SJSA1 (cell line): ENCODE measurements at regions not wholly inside any gene's neighbourhood (a gene's known extent, or its start where the extent isn't known, plus 50 kb on each side); places are given as distances from the start of the nearest gene placed in this dataset.

ENCODE experiments used
- DNase-seq, 2 experiments: peaks; one replicate each; pipeline ENCODE4 v3.0.0-alpha.2; 2015 to 2020; ENCODE audit warnings: low spot score in 2 of 2, low read depth in 1 of 2
- H3K27ac ChIP-seq: fragments of 250-450 bp; sonication (Bioruptor Pico); 2 replicates; pipeline ENCODE4 v1.5.1; 2020; ENCODE audit warnings: mild to moderate bottlenecking, moderate library complexity
- H3K27me3 ChIP-seq: fragments of 250-450 bp; sonication (Bioruptor Pico); replicated peaks from 2 replicates; pipeline ENCODE4 v1.5.1; 2020; ENCODE audit warnings: mild to moderate bottlenecking, moderate library complexity
- H3K36me3 ChIP-seq: fragments of 250-450 bp; sonication (Bioruptor Pico); 2 replicates; pipeline ENCODE4 v1.5.1; 2020; ENCODE audit warnings: mild to moderate bottlenecking
- H3K4me1 ChIP-seq: fragments of 250-450 bp; sonication (Bioruptor Pico); replicated peaks from 2 replicates; pipeline ENCODE4 v1.6.1; 2021; ENCODE audit warnings: mild to moderate bottlenecking
- H3K4me3 ChIP-seq: fragments of 250-450 bp; sonication (Bioruptor Pico); 2 replicates; pipeline ENCODE4 v1.5.1; 2020; ENCODE audit warnings: mild to moderate bottlenecking
- H3K9me3 ChIP-seq: fragments of 250-450 bp; sonication (Bioruptor Pico); replicated peaks from 2 replicates; pipeline ENCODE4 v1.5.1; 2020; ENCODE audit warnings: mild to moderate bottlenecking

GRCh38 chr1:84759756-84760155, 69.5 kb upstream of the SSX2IP start:
- no peaks in the 10 kb centered on the region for H3K9me3 ChIP-seq
- DNase-seq: no peak
- H3K36me3 ChIP-seq: no peaks in the 10 kb centered on the region
- H3K4me1 ChIP-seq: peaks cover 13% of the 10 kb centered on the region
- H3K27me3 ChIP-seq: no peaks in the 10 kb centered on the region; the same call in 1 of the 2 replicates
- no peak overlapping the region for H3K4me3 ChIP-seq
- H3K27ac ChIP-seq: no peak overlapping the region

GRCh38 chr1:84758968-84759491, 68.8 kb upstream of the SSX2IP start:
- Histone ChIP-seq H3K4me1 (peaks cover 13% of the 10 kb centered on the region), H3K4me3 (no peak overlapping the region; the same call in 1 of the 2 replicates), H3K27me3 (no peaks in the 10 kb centered on the region; the same call in 1 of the 2 replicates), H3K27ac (no peak overlapping the region), H3K9me3 (no peaks in the 10 kb centered on the region), H3K36me3 (no peaks in the 10 kb centered on the region)
- peak in 1 of 2 experiments; percentile 29 for DNase-seq

- no peak for DNase-seq
- no peaks in the 10 kb centered on the region for H3K9me3 ChIP-seq
- H3K36me3 ChIP-seq: no peaks in the 10 kb centered on the region
- H3K4me3 ChIP-seq: no peak overlapping the region
- H3K27ac ChIP-seq: no peak overlapping the region
- no peaks in the 10 kb centered on the region for H3K27me3 ChIP-seq
- peaks cover 13% of the 10 kb centered on the region for H3K4me1 ChIP-seq
These were observed 68.2 kb upstream of the SSX2IP start for GRCh38 chr1:84758476-84758875.

- DNase-seq: no peak
- Histone ChIP-seq H3K27ac (no peak overlapping the region), H3K36me3 (no peaks in the 10 kb centered on the region), H3K27me3 (no peaks in the 10 kb centered on the region), H3K4me1 (peaks cover 13% of the 10 kb centered on the region), H3K4me3 (no peak overlapping the region), H3K9me3 (no peaks in the 10 kb centered on the region)
These were observed 67.0 kb upstream of the SSX2IP start for GRCh38 chr1:84757301-84757700.

GRCh38 chr1:84756455-84757082, 66.3 kb upstream of the SSX2IP start:
- H3K27ac ChIP-seq: no peak overlapping the region
- H3K9me3 ChIP-seq: no peaks in the 10 kb centered on the region
- no peak for DNase-seq
- H3K36me3 ChIP-seq: no peaks in the 10 kb centered on the region
- no peaks in the 10 kb centered on the region for H3K27me3 ChIP-seq
- H3K4me1 ChIP-seq: peaks cover 13% of the 10 kb centered on the region
- H3K4me3 ChIP-seq: no peak overlapping the region

- no peaks in the 10 kb centered on the region for H3K36me3 ChIP-seq
- H3K27me3 ChIP-seq: no peaks in the 10 kb centered on the region
- no peak for DNase-seq
- H3K9me3 ChIP-seq: no peaks in the 10 kb centered on the region
- H3K27ac ChIP-seq: no peak overlapping the region
- H3K4me1 ChIP-seq: peaks cover 13% of the 10 kb centered on the region
- H3K4me3 ChIP-seq: no peak overlapping the region
These were observed 65.7 kb upstream of the SSX2IP start for GRCh38 chr1:84756001-84756400.

GRCh38 chr1:84755216-84755615, 65.0 kb upstream of the SSX2IP start:
- DNase-seq: no peak
- H3K9me3 ChIP-seq: no peaks in the 10 kb centered on the region
- H3K4me3 ChIP-seq: no peak overlapping the region
- H3K36me3 ChIP-seq: no peaks in the 10 kb centered on the region
- no peak overlapping the region for H3K27ac ChIP-seq
- no peaks in the 10 kb centered on the region for H3K27me3 ChIP-seq
- peaks cover 13% of the 10 kb centered on the region for H3K4me1 ChIP-seq

- Histone ChIP-seq H3K9me3 (no peaks in the 10 kb centered on the region), H3K27me3 (no peaks in the 10 kb centered on the region), H3K4me1 (peaks cover 12% of the 10 kb centered on the region), H3K4me3 (no peak overlapping the region), H3K36me3 (no peaks in the 10 kb centered on the region), H3K27ac (no peak overlapping the region)
- DNase-seq: no peak
These were observed 64.1 kb upstream of the SSX2IP start for GRCh38 chr1:84754386-84754703.

- peaks cover 6% of the 10 kb centered on the region for H3K4me1 ChIP-seq
- DNase-seq: peak; percentile 41 to 67
- H3K27ac ChIP-seq: no peak overlapping the region
- no peak overlapping the region for H3K4me3 ChIP-seq
- no peaks in the 10 kb centered on the region for H3K9me3 ChIP-seq
- H3K27me3 ChIP-seq: no peaks in the 10 kb centered on the region
- H3K36me3 ChIP-seq: no peaks in the 10 kb centered on the region
These were observed 63.5 kb upstream of the SSX2IP start for GRCh38 chr1:84753516-84754385.

- Histone ChIP-seq H3K36me3 (no peaks in the 10 kb centered on the region), H3K27ac (no peak overlapping the region), H3K4me1 (no peaks in the 10 kb centered on the region), H3K4me3 (no peak overlapping the region), H3K27me3 (no peaks in the 10 kb centered on the region), H3K9me3 (no peaks in the 10 kb centered on the region)
- DNase-seq: no peak
These were observed 60.0 kb upstream of the SSX2IP start for GRCh38 chr1:84750110-84750730.

- H3K27ac ChIP-seq: no peak overlapping the region
- H3K27me3 ChIP-seq: no peaks in the 10 kb centered on the region
- no peaks in the 10 kb centered on the region for H3K36me3 ChIP-seq
- H3K4me3 ChIP-seq: no peak overlapping the region
- H3K9me3 ChIP-seq: no peaks in the 10 kb centered on the region
- no peaks in the 10 kb centered on the region for H3K4me1 ChIP-seq
- DNase-seq: no peak
These were observed 59.2 kb upstream of the SSX2IP start for GRCh38 chr1:84749427-84749826.

GRCh38 chr1:84748364-84748763, 58.1 kb upstream of the SSX2IP start:
- Histone ChIP-seq H3K4me1 (no peaks in the 10 kb centered on the region), H3K27ac (no peak overlapping the region), H3K36me3 (no peaks in the 10 kb centered on the region), H3K4me3 (no peak overlapping the region), H3K27me3 (no peaks in the 10 kb centered on the region), H3K9me3 (no peaks in the 10 kb centered on the region)
- DNase-seq: no peak

GRCh38 chr1:84745857-84746256, 55.6 kb upstream of the SSX2IP start:
- Histone ChIP-seq H3K4me3 (no peak overlapping the region), H3K27me3 (no peaks in the 10 kb centered on the region), H3K36me3 (no peaks in the 10 kb centered on the region), H3K9me3 (no peaks in the 10 kb centered on the region), H3K27ac (no peak overlapping the region), H3K4me1 (0 out of 2 replicates have a peak, but pooled peaks cover 5% of the 10 kb centered on the region)
- DNase-seq: no peak

- H3K9me3 ChIP-seq: no peaks in the 10 kb centered on the region
- no peak overlapping the region for H3K4me3 ChIP-seq
- no peaks in the 10 kb centered on the region for H3K27me3 ChIP-seq
- 0 out of 2 replicates have a peak, but pooled peaks cover 5% of the 10 kb centered on the region for H3K4me1 ChIP-seq
- H3K27ac ChIP-seq: no peak overlapping the region
- DNase-seq: no peak
- H3K36me3 ChIP-seq: no peaks in the 10 kb centered on the region
These were observed 53.6 kb upstream of the SSX2IP start for GRCh38 chr1:84743896-84744295.
